Upper lobe of left lung (tissue), 4 donors: ENCODE measurements at regions not wholly inside any gene's neighbourhood (a gene's known extent, or its start where the extent isn't known, plus 50 kb on each side); places are given as distances from the start of the nearest gene placed in this dataset.

Experiments used
- POLR2A ChIP-seq, 4 donors: fragments of 450-650 bp; IDR thresholded peaks; one replicate each; pipeline ENCODE4 v1.5.1; 2016 to 2017; ENCODE audit warnings: antibody characterized with exemption in 4 of 4, mild to moderate bottlenecking in 2 of 4
- TF ChIP-seq, protein P1 (sequence below), 6 experiments: fragments of 450-650 bp in 4 of 6; fragments of 200-600 bp in 2 of 6; sonication (generic) in 2 of 6; IDR thresholded peaks; one replicate each; pipeline ENCODE4 v1.5.1; 2016 to 2019; ENCODE audit warnings: antibody characterized with exemption in 6 of 6

DNA sequence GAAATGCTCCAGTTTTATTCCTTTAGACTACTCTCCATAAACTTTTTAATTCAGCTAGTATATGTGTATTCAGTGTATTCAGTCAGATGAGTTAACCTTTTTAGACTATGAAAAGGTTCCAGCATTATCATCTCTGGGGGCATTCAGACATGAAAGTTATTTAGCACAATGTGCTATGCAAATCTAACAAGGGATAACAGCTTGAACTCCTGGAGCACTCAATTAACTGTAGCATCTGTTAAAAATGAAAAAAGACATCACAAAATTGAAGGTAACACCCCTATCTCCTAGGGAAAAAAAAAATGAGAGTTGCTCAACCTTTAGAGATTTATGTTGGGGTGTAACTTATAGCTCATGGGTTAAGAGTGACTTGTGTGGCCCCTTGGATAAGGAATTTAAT, 211.5 kb downstream of the PHLDA1 start:
- TF ChIP-seq, protein P1, sequence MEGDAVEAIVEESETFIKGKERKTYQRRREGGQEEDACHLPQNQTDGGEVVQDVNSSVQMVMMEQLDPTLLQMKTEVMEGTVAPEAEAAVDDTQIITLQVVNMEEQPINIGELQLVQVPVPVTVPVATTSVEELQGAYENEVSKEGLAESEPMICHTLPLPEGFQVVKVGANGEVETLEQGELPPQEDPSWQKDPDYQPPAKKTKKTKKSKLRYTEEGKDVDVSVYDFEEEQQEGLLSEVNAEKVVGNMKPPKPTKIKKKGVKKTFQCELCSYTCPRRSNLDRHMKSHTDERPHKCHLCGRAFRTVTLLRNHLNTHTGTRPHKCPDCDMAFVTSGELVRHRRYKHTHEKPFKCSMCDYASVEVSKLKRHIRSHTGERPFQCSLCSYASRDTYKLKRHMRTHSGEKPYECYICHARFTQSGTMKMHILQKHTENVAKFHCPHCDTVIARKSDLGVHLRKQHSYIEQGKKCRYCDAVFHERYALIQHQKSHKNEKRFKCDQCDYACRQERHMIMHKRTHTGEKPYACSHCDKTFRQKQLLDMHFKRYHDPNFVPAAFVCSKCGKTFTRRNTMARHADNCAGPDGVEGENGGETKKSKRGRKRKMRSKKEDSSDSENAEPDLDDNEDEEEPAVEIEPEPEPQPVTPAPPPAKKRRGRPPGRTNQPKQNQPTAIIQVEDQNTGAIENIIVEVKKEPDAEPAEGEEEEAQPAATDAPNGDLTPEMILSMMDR (IDR thresholded peaks at IDR 0.05) = no peak
- no peak for TF ChIP-seq POLR2A (IDR thresholded peaks at IDR 0.05)
